HG03520 (cell line): ENCODE measurements at regions not wholly inside any gene's neighbourhood (a gene's known extent, or its start where the extent isn't known, plus 50 kb on each side); places are given as distances from the start of the nearest gene placed in this dataset.

Source experiments
- ATAC-seq: cut with Tn5 transposase; IDR thresholded peaks from one replicate; pipeline ENCODE4 v1.9.1; 2021; ENCODE audit warnings: mild to moderate bottlenecking, moderate library complexity; ENCODE audit not compliant: unreplicated experiment

DNA sequence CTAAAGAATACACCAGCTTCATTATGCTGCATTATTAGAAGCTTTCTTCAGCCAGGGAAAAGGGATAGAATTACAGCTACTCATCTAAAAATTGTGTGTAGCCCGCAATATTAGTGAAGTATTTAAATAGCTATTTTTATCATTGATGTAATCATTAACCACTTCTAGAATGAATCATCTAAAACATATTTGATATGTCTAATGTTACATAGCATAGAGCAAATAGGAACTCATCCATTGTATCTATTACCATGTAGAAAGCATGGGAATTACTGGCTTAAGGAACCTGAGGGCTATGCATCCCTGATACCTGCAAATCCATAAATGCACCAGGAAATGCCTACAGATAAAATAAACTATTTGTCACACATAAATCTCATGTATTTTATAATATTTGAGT is 54.5 kb upstream of the VGLL3 start:
- no peak for ATAC-seq

DNA sequence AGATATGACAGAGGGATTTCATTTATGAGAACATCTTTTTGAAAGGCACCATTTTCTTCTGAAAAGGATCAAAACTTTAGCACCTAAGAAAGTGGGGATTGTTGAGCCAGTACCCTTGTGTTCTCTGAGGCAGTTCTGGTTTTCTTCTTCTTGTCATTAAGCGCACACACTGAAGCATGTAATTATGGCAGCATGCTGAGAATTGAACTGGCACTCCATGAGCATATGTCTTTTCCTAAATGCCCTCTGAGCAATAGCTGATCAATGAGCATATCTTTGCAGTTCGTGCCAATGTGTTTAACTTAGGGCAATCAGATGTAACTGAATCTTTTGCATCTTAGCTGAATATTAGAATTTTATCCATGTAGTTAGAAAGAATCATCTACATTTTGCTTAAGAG is 53.9 kb upstream of the VGLL3 start:
- ATAC-seq: no peak

DNA sequence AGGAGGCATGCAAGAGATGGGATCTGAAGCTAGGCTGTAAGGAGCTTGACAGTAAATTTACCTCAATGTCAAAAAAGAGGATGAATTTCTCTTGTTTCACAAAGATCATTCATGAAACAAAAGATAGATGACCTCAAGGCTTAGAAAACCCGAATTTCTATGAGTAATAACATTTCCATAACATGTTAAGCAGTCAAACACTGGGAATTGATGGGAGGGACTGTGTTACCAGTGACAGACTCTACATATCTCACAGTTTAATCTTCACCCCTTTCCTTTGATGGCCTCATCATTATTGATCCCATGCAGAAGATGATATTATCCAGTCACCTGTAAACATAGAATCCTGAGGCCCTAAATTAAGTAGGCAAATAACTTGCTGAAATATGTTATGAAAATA is 53.5 kb upstream of the VGLL3 start:
- ATAC-seq: no peak

DNA sequence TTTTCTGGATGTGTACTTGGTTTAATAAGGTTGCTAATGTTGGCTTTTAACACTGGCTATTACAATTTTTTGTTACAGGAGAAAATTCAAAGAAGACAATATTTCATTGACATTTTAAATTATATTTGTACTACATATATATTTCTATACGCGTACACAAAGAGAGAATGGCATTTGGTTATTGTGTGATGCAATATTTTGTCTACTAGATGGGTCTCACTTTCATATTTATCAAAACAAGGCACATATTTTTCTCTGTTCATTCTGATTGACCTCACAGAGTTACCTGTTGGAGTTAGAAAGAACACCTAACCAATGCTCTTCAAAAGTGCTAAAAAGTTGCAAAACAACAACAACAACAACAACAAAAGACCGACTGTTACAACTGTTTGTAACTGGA is 50.2 kb upstream of the VGLL3 start:
- ATAC-seq: no peak
